RCC 7860 (cell line): ENCODE measurements at regions not wholly inside any gene's neighbourhood (a gene's known extent, or its start where the extent isn't known, plus 50 kb on each side); places are given as distances from the start of the nearest gene placed in this dataset.
"Not testable (repeated sequence)": the region's sequence is repeated elsewhere in the genome, so short reads cannot be mapped to it uniquely, and the experiment has no call there.

Experiments used
- DNase-seq: peaks from one replicate; pipeline ENCODE4 v3.0.0-alpha.2; 2015; ENCODE audit warnings: low spot score
- FAIRE-seq: peaks from 2 replicates; lab custom pipeline; 2012; peaks lifted over from hg19 to GRCh38; lab: Jason Lieb, UNC

GRCh38 chr6:16041327-16041726 lies 87.6 kb upstream of the MYLIP start:
- no peak for DNase-seq
- no peak for FAIRE-seq

DNA sequence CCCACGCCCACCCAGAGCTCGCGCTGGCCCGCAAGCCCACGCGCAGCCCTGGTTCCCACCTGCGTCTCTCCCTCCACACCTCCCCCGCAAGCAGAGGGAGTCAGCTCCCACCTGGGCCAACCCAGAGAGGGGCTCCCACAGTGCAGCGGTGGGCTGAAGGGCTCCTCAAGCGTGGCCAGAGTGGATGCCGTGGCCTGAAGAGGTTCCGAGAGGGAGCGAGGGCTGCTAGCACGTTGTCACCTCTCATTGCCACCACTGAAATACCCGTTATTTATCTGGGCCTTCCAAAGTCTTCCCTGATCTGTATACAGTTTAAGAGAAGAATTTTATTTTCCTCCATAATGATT lies 88.3 kb upstream of the MYLIP start:
- no peak for FAIRE-seq

GRCh38 chr6:16039892-16040627 lies 88.8 kb upstream of the MYLIP start:
- DNase-seq, FAIRE-seq: not testable (repeated sequence)

More for the DNA sequence above, 88.3 kb upstream of the MYLIP start:
- no peak for DNase-seq

DNA sequence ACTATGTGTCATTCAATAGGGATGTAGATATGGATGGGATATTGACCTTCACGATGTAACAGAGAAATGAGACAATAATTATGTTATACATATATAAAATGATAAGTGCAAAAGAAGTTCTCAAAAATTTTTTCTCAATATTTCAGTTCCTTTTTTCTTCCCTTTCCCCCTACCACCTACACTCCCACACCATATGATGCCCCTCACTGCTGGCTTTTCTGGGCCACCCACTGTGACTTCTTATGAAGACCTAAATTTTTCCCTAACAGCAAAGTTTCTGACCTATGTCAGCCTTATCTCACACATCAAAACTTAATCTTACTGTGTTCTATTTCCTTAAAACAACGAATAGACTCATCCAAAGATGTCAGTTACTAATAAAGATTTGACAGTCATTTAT lies 89.9 kb upstream of the MYLIP start:
- FAIRE-seq (no peak), DNase-seq (no peak)

- no peak for FAIRE-seq
- DNase-seq = no peak
Observed at GRCh38 chr6:16035488-16036080, 93.3 kb upstream of the MYLIP start.

- DNase-seq (no peak), FAIRE-seq (no peak)
Observed at GRCh38 chr6:16033214-16033613, 95.7 kb upstream of the MYLIP start.

- DNase-seq = no peak
- FAIRE-seq = no peak
Observed at GRCh38 chr6:16031278-16031981, 97.5 kb upstream of the MYLIP start.

- no peak for DNase-seq
- no peak for FAIRE-seq
Observed at GRCh38 chr6:16028966-16029365, 99.9 kb upstream of the MYLIP start.

GRCh38 chr6:16020259-16020658 lies 108.6 kb upstream of the MYLIP start:
- FAIRE-seq (no peak), DNase-seq (no peak)

DNA sequence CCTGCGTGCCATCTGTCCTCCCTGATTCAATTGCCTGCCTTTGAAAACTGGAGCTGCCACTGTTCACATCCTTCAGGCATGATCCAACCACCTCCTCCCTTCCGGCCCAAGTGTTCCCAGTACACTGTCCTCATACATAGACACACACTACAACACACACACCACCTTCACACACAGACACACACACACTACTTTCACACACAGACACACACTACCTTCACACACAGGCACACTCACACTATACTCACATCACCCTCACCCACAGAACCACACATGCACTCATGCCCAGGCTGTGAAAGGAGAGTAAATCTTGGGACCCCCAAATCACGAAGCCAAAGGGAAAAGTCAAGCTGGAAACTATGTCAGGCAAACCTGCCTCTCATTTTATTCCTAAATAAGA lies 109.4 kb upstream of the MYLIP start:
- DNase-seq (no peak), FAIRE-seq (no peak)

GRCh38 chr6:16018626-16019025 lies 110.3 kb upstream of the MYLIP start:
- no peak for DNase-seq
- no peak for FAIRE-seq

DNA sequence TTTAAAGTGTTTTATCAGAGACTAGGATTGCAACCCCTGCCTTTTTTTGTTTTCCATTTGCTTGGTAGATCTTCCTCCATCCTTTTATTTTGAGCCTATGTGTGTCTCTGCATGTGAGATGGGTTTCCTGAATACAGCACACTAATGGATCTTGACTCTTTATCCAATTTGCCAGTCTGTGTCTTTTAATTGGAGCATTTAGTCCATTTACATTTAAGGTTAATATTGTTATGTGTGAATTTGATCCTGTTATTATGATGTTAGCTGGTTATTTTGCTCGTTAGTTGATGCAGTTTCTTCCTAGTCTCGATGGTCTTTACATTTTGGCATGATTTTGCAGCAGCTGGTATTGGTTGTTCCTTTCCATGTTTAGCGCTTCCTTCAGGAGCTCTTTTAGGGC lies 114.6 kb upstream of the MYLIP start:
- not testable (repeated sequence) for FAIRE-seq, DNase-seq

- no peak for FAIRE-seq
- DNase-seq = no peak
Observed at GRCh38 chr6:16007146-16007545, 121.7 kb upstream of the MYLIP start.

- FAIRE-seq (no peak), DNase-seq (peak; percentile 62)
Observed at GRCh38 chr6:16006681-16007080, 122.2 kb upstream of the MYLIP start.

- FAIRE-seq = no peak
- DNase-seq = no peak
Observed at GRCh38 chr6:16004934-16005679, 123.8 kb upstream of the MYLIP start.

DNA sequence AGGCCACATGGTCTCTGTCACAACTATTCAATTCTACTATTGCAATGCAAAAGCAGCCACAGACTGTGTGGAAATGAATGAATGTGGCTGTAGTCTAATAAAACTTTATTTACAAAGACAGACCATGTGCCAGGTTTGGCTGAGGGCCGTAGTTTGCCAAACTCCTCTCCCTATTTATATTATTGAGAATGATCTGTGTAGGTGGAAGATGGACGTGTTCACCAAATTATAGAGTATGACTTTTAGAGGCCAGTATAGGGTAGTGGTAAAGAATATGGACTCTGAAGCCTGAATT lies 125.7 kb upstream of the MYLIP start:
- no peak for FAIRE-seq

DNA sequence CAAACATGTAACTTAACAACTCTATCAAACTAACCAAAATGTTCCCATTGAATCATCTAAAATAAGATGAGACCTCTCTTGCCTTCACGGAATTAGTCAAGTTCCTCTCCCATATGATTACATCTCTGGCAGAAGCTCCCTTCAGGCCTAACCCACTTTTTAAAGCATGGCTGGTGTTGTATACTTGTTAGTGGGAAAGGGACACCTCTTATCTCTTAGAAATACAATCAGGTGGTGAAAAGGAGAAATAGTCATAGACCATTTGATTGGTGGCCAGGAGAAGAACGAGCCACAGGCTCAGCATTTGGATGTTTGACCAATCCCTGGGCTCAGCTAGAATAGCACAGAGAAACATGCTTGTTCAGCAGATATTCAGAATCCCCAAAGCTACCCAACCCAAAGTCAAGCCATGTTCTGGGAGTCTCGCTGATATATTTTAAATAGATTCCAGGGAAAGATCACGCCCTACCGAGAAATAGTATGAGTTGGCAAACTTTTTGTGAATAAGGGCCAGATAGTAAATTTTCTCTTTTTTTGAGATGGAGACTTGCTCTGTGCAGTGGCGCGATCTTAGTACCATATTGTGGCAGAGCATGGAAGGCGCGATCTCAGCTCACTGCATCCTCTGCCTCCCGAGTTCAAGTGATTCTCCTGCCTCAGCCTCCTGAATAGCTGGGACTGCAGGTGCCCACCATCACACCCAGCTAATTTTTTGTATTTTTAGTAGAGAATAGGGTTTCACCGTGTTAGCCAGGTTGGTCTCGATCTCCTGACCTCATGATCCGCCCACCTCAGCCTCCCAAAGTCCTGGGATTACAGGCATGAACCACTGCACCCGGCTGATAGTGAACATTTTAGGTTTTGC lies 126.3 kb upstream of the MYLIP start:
- FAIRE-seq = no peak

More for the DNA sequence above, 125.7 kb upstream of the MYLIP start:
- no peak for DNase-seq

DNA sequence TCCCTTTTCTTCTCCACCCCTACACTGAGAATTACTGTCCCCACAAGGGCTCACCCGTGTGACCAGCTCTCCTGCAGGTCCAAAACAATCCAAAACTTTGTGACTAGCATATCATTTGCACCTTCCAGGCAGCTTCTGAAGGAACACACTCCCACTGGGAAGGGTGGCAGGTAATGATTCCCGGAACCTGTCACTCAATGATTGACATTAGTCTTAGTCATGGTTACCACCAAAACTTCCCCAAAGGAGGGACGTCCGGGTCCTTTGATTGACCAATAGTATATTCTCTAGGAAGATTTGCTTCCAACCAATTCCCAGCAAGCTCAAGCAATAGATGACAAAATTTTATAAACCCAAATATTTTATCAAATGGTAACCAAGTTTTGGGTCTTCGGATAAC lies 127.7 kb upstream of the MYLIP start:
- FAIRE-seq (no peak), DNase-seq (no peak)

More for the DNA sequence above, 126.3 kb upstream of the MYLIP start:
- no peak for DNase-seq

DNA sequence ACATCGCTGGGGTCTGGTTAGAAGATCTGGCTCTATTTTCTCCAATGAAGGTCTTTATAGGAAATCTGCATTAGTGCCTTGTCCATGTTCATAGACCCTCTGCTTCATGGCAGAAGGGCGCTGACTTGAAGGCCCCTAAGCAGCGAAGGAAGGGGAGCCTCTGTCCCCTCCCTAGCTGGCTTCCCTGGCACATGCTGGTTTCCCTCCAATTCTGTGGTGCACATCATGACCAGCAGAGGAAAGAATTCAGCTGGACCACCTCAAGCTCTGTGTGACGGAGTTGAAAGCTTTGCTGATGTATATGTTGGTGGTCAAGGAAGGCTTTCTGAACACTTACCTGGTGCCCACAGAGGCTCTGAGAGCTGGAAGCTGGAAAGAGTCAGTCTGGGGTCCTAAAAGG lies 129.7 kb upstream of the MYLIP start:
- FAIRE-seq = no peak
- no peak for DNase-seq

GRCh38 chr6:15997586-15998388 lies 131.1 kb upstream of the MYLIP start:
- FAIRE-seq (no peak), DNase-seq (no peak)
